Prostate gland (tissue), 2 donors: ENCODE measurements at regions not wholly inside any gene's neighbourhood (a gene's known extent, or its start where the extent isn't known, plus 50 kb on each side); places are given as distances from the start of the nearest gene placed in this dataset.

ENCODE experiments used
- DNase-seq: peaks from one replicate; pipeline ENCODE4 v3.0.0-alpha.2; 2019; ENCODE audit warnings: low spot score
- H3K27ac ChIP-seq, 2 donors: fragments of 200-600 bp; sonication (generic); 2 replicates each; pipeline ENCODE4 v1.5.1; 2017 to 2019
- H3K27me3 ChIP-seq: fragments of 200-600 bp; sonication (generic); replicated peaks from 2 replicates; pipeline ENCODE4 v1.5.1; 2019; ENCODE audit not compliant: insufficient read depth
- H3K36me3 ChIP-seq, 2 donors: fragments of 200-600 bp; sonication (generic); 1 replicate in 1 of 2; 2 replicates in 1 of 2; pipeline versions ENCODE4 v1.5.1 to v1.8.1; 2017 to 2019
- H3K4me1 ChIP-seq: fragments of 200-600 bp; sonication (generic); replicated peaks from 2 replicates; pipeline ENCODE4 v1.5.1; 2019
- H3K4me3 ChIP-seq, 2 donors: fragments of 200-600 bp; sonication (generic); 2 replicates each; pipeline ENCODE4 v1.5.1; 2017 to 2019
- H3K9me3 ChIP-seq: fragments of 200-600 bp; sonication (generic); 2 replicates; pipeline ENCODE4 v1.5.1; 2017
- POLR2A ChIP-seq: fragments of 450-650 bp; IDR thresholded peaks from one replicate; pipeline ENCODE4 v1.6.1; 2016; ENCODE audit warnings: antibody characterized with exemption, mild to moderate bottlenecking
- POLR2AphosphoS5 ChIP-seq: sonication (generic); formaldehyde crosslinking; IDR thresholded peaks from one replicate; pipeline ENCODE4 v1.6.1; 2017; ENCODE audit warnings: antibody characterized with exemption
- WGBS: methylation state at CpG from one replicate; pipeline ENCODE4 v1.1.5; 2018; 5-methylcytosine and 5-hydroxymethylcytosine counted together
- intact Hi-C: fragments of 100-400 bp; cut with DNase I; formaldehyde crosslinking; loops from one replicate; pipeline ENCODE4 v1.14.2; 2022
- TF ChIP-seq, protein P1 (sequence below), 4 experiments: fragments of 200-600 bp in 2 of 4; fragments of 450-650 bp in 2 of 4; sonication (generic) in 2 of 4; IDR thresholded peaks; 1 replicate in 3 of 4; 2 replicates in 1 of 4; pipeline ENCODE4 v1.5.1; 2016 to 2019; ENCODE audit warnings: antibody characterized with exemption in 4 of 4, mild to moderate bottlenecking in 2 of 4, moderate library complexity in 2 of 4

DNA sequence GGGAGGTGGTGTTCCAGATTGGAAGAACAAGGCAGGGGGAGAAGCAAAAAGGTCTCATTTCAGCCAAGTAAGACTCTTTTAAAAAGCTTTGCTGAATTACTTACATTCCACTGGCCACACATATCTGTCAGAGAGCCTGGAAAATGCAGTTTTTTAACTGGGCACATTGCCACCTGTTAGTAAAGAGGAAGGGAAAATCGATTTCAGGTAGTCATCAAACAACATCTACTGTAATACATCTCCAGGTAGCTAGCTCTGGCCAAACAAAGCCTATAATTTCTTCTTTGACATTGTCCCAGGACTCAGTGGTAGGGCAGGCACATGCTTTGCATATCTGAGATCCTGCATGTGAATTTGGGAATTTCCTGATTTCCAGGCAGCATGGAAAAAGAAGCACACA is 480.7 kb upstream of the SUCLG2 start:
- TF ChIP-seq, protein P1, sequence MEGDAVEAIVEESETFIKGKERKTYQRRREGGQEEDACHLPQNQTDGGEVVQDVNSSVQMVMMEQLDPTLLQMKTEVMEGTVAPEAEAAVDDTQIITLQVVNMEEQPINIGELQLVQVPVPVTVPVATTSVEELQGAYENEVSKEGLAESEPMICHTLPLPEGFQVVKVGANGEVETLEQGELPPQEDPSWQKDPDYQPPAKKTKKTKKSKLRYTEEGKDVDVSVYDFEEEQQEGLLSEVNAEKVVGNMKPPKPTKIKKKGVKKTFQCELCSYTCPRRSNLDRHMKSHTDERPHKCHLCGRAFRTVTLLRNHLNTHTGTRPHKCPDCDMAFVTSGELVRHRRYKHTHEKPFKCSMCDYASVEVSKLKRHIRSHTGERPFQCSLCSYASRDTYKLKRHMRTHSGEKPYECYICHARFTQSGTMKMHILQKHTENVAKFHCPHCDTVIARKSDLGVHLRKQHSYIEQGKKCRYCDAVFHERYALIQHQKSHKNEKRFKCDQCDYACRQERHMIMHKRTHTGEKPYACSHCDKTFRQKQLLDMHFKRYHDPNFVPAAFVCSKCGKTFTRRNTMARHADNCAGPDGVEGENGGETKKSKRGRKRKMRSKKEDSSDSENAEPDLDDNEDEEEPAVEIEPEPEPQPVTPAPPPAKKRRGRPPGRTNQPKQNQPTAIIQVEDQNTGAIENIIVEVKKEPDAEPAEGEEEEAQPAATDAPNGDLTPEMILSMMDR (IDR thresholded peaks at IDR 0.05) = no peak
- TF ChIP-seq POLR2A (no peak), POLR2AphosphoS5 (no peak)
- Histone ChIP-seq H3K27me3 (no peaks in the 10 kb centered on the region), H3K4me1 (no peaks in the 10 kb centered on the region), H3K36me3 (no peaks in the 10 kb centered on the region), H3K27ac (no peak overlapping the region), H3K9me3 (no peaks in the 10 kb centered on the region), H3K4me3 (no peak overlapping the region)
- intact Hi-C loops = no loop called here
- 31% methylated on average over 1 of the region's 1 CpG for WGBS
- no peak for DNase-seq

DNA sequence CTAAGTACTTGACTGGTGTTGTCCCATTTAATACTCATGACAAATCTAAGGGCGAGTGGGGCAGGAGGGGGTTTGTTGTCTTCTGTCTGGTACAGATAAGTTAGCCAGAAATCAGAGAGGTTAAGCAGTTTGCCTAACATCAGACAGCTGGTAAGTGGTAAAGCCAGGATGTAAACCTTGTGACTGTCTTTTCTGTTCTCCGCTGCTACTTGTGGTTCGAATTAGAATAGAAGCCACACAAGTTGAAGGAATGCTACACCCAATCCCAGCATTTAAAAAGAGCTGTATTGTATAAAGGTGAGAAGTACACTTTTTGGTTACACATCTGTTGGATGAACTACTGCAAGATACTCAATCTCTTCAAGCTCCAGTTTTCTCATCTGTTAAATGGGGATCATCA is 474.7 kb upstream of the SUCLG2 start:
- 79% methylated on average over 3 of the region's 3 CpGs for WGBS
- TF ChIP-seq, protein P1 (IDR thresholded peaks at IDR 0.05) = no peak
- TF ChIP-seq POLR2AphosphoS5 (no peak), POLR2A (no peak)
- Histone ChIP-seq H3K4me1 (no peaks in the 10 kb centered on the region), H3K4me3 (no peak overlapping the region), H3K27ac (no peak overlapping the region), H3K36me3 (no peaks in the 10 kb centered on the region), H3K9me3 (no peaks in the 10 kb centered on the region), H3K27me3 (no peaks in the 10 kb centered on the region)
- DNase-seq = no peak
- intact Hi-C loops = no loop called here

DNA sequence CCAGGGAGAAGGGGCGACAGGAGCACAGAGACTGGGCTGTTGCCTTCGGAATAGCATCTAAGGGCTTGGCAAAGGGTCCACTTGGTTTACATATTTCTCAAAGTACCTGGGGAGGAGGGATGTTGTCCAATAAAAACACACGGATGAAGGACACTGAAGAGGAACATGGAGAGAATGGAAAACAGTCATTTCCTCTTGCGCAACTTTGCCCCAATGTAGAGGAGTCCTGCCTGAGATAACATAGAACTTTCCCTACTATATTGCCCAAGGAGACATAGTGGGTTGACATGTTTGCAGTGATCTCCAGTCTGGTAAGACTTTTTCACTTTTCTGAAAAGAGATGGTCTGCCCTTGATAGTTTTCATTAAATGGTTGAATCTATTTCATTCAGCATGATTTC is 468.8 kb upstream of the SUCLG2 start:
- 79% methylated on average over 4 of the region's 4 CpGs for WGBS
- no peak for DNase-seq
- Histone ChIP-seq H3K36me3 (no peaks in the 10 kb centered on the region), H3K9me3 (no peaks in the 10 kb centered on the region), H3K27ac (no peak overlapping the region), H3K4me1 (no peaks in the 10 kb centered on the region), H3K27me3 (no peaks in the 10 kb centered on the region), H3K4me3 (no peak overlapping the region)
- TF ChIP-seq, protein P1 (IDR thresholded peaks at IDR 0.05) = no peak
- TF ChIP-seq POLR2A (no peak), POLR2AphosphoS5 (no peak)
- intact Hi-C loops = no loop called here

DNA sequence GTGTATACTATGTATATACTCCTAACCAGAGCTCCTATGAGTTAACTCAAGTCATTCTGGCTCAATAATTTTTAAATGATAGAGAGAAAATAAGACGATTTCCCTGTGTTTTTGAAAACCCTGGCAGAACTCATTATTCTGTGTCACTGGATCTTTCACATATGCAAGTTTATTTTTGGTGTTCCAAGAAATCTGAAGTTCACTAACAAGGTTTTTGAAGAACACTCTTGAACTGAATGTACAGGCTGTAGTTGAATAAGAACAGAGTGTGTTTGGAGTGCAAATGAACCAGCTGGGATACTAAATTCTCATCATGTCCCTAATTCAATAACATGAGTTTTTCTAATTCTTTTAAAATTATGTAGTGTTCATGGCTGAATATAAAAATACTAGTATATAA is 466.9 kb upstream of the SUCLG2 start:
- Histone ChIP-seq H3K27me3 (no peaks in the 10 kb centered on the region), H3K4me1 (no peaks in the 10 kb centered on the region), H3K27ac (no peak overlapping the region), H3K9me3 (no peaks in the 10 kb centered on the region), H3K36me3 (no peaks in the 10 kb centered on the region), H3K4me3 (no peak overlapping the region)
- TF ChIP-seq POLR2A (no peak), POLR2AphosphoS5 (no peak)
- TF ChIP-seq, protein P1 (IDR thresholded peaks at IDR 0.05) = no peak
- 58% methylated on average over 1 of the region's 1 CpG for WGBS
- intact Hi-C loops = no loop called here
- no peak for DNase-seq

DNA sequence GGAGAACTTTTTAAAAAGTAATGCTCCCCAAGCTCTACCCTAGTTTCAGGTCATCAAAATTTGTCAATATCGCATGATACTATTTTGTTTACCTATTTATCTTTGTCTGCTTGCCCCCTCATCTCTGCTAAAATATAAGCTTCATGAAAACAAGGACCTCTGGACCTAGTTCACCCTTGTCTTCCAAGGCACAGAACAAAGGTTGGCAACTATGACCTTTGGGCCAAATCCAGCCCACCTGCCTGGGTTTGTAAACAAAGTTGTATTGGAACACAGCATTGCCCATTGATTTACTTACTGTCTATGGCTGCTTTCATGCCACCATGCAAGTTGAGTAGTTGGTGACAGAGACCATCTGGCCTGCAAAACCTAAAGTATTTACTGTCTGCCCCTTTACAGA is 462.2 kb upstream of the SUCLG2 start:
- DNase-seq = no peak
- H3K9me3 ChIP-seq = no peaks in the 10 kb centered on the region
- WGBS = 89% methylated on average over 1 of the region's 1 CpG
- no peaks in the 10 kb centered on the region for H3K4me1 ChIP-seq
- H3K27me3 ChIP-seq = no peaks in the 10 kb centered on the region
- H3K4me3 ChIP-seq = no peak overlapping the region
- no peak overlapping the region for H3K27ac ChIP-seq
- no peak for TF ChIP-seq POLR2AphosphoS5
- TF ChIP-seq, protein P1 (IDR thresholded peaks at IDR 0.05) = no peak
- TF ChIP-seq POLR2A = no peak
- intact Hi-C loops = no loop called here
- H3K36me3 ChIP-seq = no peaks in the 10 kb centered on the region
